ENCODE measurements at regions not wholly inside any gene's neighbourhood (a gene's known extent, or its start where the extent isn't known, plus 50 kb on each side); places are given as distances from the start of the nearest gene placed in this dataset.

DNA sequence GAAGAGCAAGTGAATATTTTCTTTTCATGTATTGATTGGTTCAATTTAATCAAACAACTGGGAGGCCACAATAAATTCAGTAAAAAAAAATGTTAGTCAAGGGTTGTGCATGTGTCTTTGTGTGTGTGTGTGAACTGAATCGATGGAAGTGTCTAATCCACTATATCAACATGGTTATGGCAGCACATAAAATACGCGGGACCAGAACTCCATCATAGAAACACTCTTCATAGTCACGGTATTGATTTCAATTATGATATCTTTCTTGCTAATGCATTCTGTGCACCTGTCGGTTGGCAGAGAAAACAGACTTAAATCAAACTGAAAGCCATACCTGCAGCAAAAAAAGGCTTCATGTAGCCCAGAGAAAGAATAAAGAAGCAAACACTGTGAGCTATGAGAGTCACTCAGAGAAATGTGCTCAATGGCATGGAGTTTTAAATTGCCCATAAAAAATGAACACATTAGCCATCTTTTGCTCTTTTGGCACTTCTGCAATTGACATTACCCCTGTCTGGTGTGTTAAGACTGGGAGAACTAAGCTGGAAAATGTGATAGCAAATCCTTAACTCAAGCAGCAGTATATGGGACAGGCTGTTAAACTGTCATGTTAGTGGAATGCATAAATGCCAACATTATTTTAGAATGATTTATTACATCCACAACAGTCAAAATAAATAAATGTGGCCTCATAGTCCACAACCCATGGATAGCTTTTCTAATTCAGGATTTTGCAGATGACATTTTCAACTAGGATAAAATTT lies 642.4 kb upstream of the C9orf72 start:
- no peak overlapping the region for H3K27ac ChIP-seq (ENCODE audit: insufficient read depth, low read depth, low read length, poor library complexity, severe bottlenecking)
- no peaks in the 10 kb centered on the region for H3K4me1 ChIP-seq (ENCODE audit: control insufficient read depth, insufficient read depth, low read length)
- 92 to 96% methylated on average over 4 to 5 of the region's 5 CpGs for WGBS, 2 experiments
- H3K27me3 ChIP-seq (ENCODE audit: control insufficient read depth, insufficient read depth, low read length, poor library complexity, severe bottlenecking) = no peaks in the 10 kb centered on the region
- H3K9me3 ChIP-seq (ENCODE audit: control insufficient read depth, low read length) = no peaks in the 10 kb centered on the region
- no peaks in the 10 kb centered on the region for H3K36me3 ChIP-seq (ENCODE audit: control insufficient read depth, insufficient read depth, low read length)
- H3K4me3 ChIP-seq (ENCODE audit: insufficient read depth, low read depth, low read length) = no peak overlapping the region

DNA sequence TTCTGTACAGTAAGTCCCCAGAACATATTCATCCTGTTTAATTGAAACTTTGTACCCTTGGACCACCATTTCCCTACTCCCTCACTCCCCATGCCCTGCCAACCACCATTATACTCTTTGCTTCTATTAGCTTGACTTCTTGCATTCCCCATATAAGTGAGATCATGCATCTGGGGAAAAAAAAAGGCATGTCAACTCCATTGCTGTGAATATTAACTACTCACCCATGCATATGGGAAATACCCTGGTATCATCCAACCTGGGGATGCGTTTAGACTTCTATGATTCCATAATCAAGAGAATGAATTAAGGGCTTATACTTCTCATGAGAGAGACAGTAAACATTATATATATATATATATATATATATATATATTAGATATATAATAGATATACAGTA lies 659.4 kb upstream of the C9orf72 start:
- H3K9me3 ChIP-seq (ENCODE audit: control insufficient read depth, low read length) = no peaks in the 10 kb centered on the region
- H3K27me3 ChIP-seq (ENCODE audit: control insufficient read depth, insufficient read depth, low read length, poor library complexity, severe bottlenecking) = no peaks in the 10 kb centered on the region
- WGBS, 2 experiments = no CpG with 5 or more reads among the region's 1 CpG
- H3K36me3 ChIP-seq (ENCODE audit: control insufficient read depth, insufficient read depth, low read length) = no peaks in the 10 kb centered on the region
- no peak overlapping the region for H3K4me3 ChIP-seq (ENCODE audit: insufficient read depth, low read depth, low read length)
- H3K27ac ChIP-seq (ENCODE audit: insufficient read depth, low read depth, low read length, poor library complexity, severe bottlenecking) = no peak overlapping the region
- H3K4me1 ChIP-seq (ENCODE audit: control insufficient read depth, insufficient read depth, low read length) = no peaks in the 10 kb centered on the region

DNA sequence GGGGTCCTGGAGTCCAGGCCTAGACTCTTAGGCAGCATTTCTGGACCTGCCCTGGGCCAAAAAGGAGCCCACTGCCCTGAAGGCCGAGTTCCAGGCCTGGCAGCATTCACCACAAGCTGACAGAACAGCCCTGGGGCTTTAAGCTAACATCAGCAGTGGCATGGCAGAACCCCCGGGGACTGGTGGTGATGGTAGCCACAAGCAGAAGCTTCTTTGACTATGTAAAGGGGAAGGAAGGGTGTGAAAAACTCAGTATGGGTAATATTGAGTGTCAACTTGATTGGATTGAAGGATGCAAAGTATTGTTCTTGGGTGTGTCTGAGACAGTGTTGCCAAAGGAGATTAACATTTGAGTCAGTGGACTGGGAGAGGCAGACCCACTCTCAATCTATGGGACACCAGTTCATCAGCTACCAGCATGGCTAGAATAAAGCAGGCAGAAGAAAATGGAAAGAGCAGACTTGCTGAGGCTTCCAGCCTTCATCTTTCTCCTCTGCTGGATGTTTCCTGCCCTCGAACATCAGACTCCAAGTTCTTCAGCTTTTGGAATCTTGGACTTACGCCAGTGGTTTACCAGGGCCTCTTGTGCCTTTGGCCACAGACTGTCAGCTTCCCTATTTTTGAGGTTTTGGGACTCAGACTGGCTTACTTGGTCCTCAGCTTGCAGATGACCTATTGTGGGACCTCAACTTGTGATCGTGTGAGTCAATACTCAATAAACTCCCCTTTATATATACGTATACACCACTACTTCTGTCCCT lies 661.0 kb upstream of the C9orf72 start:
- no peaks in the 10 kb centered on the region for H3K36me3 ChIP-seq (ENCODE audit: control insufficient read depth, insufficient read depth, low read length)
- H3K4me3 ChIP-seq (ENCODE audit: insufficient read depth, low read depth, low read length) = no peak overlapping the region
- H3K27ac ChIP-seq (ENCODE audit: insufficient read depth, low read depth, low read length, poor library complexity, severe bottlenecking) = no peak overlapping the region
- no peaks in the 10 kb centered on the region for H3K9me3 ChIP-seq (ENCODE audit: control insufficient read depth, low read length)
- no peaks in the 10 kb centered on the region for H3K4me1 ChIP-seq (ENCODE audit: control insufficient read depth, insufficient read depth, low read length)
- 90 to 92% methylated on average over 6 of the region's 6 CpGs for WGBS, 2 experiments
- H3K27me3 ChIP-seq (ENCODE audit: control insufficient read depth, insufficient read depth, low read length, poor library complexity, severe bottlenecking) = no peaks in the 10 kb centered on the region

DNA sequence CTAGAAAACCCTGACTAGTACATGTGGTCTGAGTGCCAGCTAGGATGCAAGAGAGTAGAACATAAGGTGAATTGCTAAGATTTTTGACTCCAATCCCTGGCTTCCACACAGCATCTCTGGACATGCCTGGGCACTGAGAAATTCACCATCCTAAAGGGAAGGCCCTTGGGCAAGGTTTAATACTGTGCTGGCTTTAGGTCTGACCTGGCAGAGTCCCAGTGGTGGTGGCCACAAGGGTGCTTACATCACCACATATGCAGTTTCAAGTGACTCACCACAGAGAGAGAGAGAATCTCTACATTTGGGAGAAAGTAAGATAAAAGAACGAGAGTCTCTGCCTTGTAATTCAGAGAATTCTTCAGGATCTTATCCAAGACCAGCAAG lies 661.6 kb upstream of the C9orf72 start:
- H3K4me3 ChIP-seq (ENCODE audit: insufficient read depth, low read depth, low read length) = no peak overlapping the region
- no peak overlapping the region for H3K27ac ChIP-seq (ENCODE audit: insufficient read depth, low read depth, low read length, poor library complexity, severe bottlenecking)
- no peaks in the 10 kb centered on the region for H3K9me3 ChIP-seq (ENCODE audit: control insufficient read depth, low read length)
- no peaks in the 10 kb centered on the region for H3K4me1 ChIP-seq (ENCODE audit: control insufficient read depth, insufficient read depth, low read length)
- H3K36me3 ChIP-seq (ENCODE audit: control insufficient read depth, insufficient read depth, low read length) = no peaks in the 10 kb centered on the region
- H3K27me3 ChIP-seq (ENCODE audit: control insufficient read depth, insufficient read depth, low read length, poor library complexity, severe bottlenecking) = no peaks in the 10 kb centered on the region
- 70 to 72% methylated on average over 1 of the region's 1 CpG for WGBS, 2 experiments

DNA sequence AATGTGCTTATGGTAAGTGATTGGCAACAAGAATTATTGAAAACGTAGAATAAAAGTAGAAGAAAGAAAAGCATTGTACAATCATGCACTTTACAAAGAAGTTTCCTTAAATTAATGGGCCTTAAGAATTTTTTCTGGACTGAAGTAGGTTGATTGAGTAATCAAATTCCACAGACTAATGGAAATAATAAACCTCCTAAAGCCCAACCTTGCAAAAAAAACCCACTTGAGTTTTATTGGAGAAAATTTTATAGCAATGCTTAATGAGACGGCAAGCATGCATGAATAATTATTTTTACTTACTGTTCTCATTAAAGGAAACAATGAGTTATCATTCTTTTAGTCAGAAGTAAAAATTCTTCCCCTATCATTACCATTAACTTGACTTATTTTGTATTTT lies 676.1 kb upstream of the C9orf72 start:
- Histone ChIP-seq H3K36me3 (ENCODE audit: control insufficient read depth, insufficient read depth, low read length) (no peaks in the 10 kb centered on the region), H3K4me3 (ENCODE audit: insufficient read depth, low read depth, low read length) (no peak overlapping the region), H3K4me1 (ENCODE audit: control insufficient read depth, insufficient read depth, low read length) (no peaks in the 10 kb centered on the region), H3K9me3 (ENCODE audit: control insufficient read depth, low read length) (no peaks in the 10 kb centered on the region), H3K27ac (ENCODE audit: insufficient read depth, low read depth, low read length, poor library complexity, severe bottlenecking) (no peak overlapping the region), H3K27me3 (ENCODE audit: control insufficient read depth, insufficient read depth, low read length, poor library complexity, severe bottlenecking) (no peaks in the 10 kb centered on the region)
- WGBS, 2 experiments = 67 to 100% methylated on average over 1 of the region's 2 CpGs

DNA sequence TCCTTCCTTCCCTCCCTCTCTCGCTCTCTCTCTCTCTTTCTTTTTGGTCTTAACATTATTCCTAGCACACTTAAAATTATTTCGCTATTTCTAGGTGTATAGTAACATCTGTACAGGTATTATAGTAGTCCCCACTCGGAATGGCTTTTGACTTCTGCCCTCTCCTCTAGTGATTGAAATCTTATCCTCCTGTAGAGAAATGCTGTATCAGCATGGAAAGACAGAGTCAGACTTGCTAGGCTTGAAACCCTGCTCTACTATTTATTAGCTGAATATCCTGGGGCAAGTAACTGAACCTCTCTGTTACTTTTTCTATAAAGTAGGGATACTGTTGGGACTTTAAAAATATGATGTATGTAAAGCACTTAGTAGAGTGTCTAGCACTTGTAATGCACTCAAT lies 681.9 kb upstream of the C9orf72 start:
- Histone ChIP-seq H3K9me3 (ENCODE audit: control insufficient read depth, low read length) (no peaks in the 10 kb centered on the region), H3K4me3 (ENCODE audit: insufficient read depth, low read depth, low read length) (no peak overlapping the region), H3K4me1 (ENCODE audit: control insufficient read depth, insufficient read depth, low read length) (no peaks in the 10 kb centered on the region), H3K27ac (ENCODE audit: insufficient read depth, low read depth, low read length, poor library complexity, severe bottlenecking) (no peak overlapping the region), H3K27me3 (ENCODE audit: control insufficient read depth, insufficient read depth, low read length, poor library complexity, severe bottlenecking) (no peaks in the 10 kb centered on the region), H3K36me3 (ENCODE audit: control insufficient read depth, insufficient read depth, low read length) (no peaks in the 10 kb centered on the region)
- WGBS, 2 experiments = 81 to 97% methylated on average over 2 to 3 of the region's 3 CpGs

DNA sequence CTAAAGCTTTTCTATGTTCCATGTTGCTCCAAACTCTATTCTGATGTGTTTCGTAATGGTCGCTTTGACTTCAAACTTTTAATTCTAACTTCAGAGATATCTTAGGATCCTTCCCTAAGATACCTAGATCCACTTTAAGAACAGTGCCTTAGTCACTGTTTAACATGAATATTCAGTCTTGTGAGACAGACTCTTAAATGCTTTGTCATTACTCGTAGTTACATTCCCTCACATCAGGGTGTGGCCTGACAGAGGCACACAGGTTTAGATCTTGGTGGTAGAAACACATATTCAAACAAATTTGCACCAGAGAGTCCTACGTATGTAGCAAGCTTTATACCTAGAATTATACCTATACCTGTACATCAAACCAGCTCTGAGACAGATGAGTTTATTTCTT lies 687.0 kb upstream of the C9orf72 start:
- Histone ChIP-seq H3K27me3 (ENCODE audit: control insufficient read depth, insufficient read depth, low read length, poor library complexity, severe bottlenecking) (no peaks in the 10 kb centered on the region), H3K27ac (ENCODE audit: insufficient read depth, low read depth, low read length, poor library complexity, severe bottlenecking) (no peak overlapping the region), H3K4me3 (ENCODE audit: insufficient read depth, low read depth, low read length) (no peak overlapping the region), H3K4me1 (ENCODE audit: control insufficient read depth, insufficient read depth, low read length) (no peaks in the 10 kb centered on the region), H3K36me3 (ENCODE audit: control insufficient read depth, insufficient read depth, low read length) (no peaks in the 10 kb centered on the region), H3K9me3 (ENCODE audit: control insufficient read depth, low read length) (no peaks in the 10 kb centered on the region)
- 95 to 98% methylated on average over 4 of the region's 4 CpGs for WGBS, 2 experiments

DNA sequence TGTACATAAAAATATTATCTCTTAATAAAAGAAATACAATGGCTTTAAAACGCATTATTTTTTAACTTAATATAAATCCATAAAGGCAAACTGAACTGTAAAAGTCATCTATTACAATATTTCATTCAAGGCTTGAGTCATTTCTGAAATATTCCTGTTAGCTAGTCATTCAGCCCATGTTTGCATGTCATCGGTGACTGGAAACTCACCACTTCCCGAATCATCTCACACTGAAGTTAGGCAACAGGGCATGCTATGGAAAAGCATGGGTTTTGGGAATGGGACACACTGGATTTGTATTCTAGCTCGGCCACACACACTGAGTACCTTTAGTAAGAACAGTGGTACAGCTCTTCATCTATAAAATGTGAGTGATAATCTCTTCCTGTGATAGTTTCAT lies 691.1 kb upstream of the C9orf72 start:
- no peaks in the 10 kb centered on the region for H3K4me1 ChIP-seq (ENCODE audit: control insufficient read depth, insufficient read depth, low read length)
- no peaks in the 10 kb centered on the region for H3K36me3 ChIP-seq (ENCODE audit: control insufficient read depth, insufficient read depth, low read length)
- WGBS, 2 experiments = 95 to 97% methylated on average over 4 of the region's 4 CpGs
- no peaks in the 10 kb centered on the region for H3K27me3 ChIP-seq (ENCODE audit: control insufficient read depth, insufficient read depth, low read length, poor library complexity, severe bottlenecking)
- H3K9me3 ChIP-seq (ENCODE audit: control insufficient read depth, low read length) = no peaks in the 10 kb centered on the region
- H3K27ac ChIP-seq (ENCODE audit: insufficient read depth, low read depth, low read length, poor library complexity, severe bottlenecking) = no peak overlapping the region
- no peak overlapping the region for H3K4me3 ChIP-seq (ENCODE audit: insufficient read depth, low read depth, low read length)

DNA sequence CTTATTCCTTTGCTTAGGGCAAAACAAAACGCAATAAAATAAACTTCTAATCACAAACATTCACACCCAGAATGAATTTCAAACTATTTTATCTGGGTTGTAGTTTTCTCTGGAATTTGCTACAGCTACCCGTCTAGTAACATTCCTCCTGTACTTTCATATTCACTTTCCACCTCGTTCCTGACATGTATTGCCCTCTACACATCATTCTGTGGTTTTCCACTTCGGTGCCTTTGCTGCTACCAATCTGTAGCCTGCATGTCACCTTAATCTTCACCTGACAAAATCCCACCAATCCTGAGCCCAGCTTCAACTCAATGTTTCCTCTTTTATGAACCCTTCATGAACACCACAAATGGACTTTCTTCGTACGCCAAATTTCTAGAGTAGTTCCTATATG lies 694.1 kb upstream of the C9orf72 start:
- 90% methylated on average over 6 of the region's 6 CpGs for WGBS, 2 experiments

DNA sequence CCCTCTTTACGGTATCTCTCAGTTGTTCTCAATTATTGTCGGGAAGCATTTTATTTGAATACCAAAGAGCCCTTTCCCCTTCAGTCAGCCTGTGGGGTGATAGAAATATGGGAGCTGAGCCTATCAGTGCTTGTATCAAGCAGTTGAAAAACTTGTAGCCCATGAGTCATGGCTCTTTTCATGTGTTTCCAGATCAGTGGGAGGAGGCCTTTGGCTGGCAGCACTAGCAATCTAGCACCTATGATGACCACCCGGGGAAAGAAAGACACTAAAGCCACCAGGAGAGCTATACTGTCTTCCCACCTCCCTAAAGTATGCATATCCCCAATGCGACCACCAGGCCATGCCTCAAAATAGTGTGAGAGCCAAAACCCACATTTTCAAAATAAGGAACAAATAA lies 696.9 kb upstream of the C9orf72 start:
- no peaks in the 10 kb centered on the region for H3K4me1 ChIP-seq (ENCODE audit: control insufficient read depth, insufficient read depth, low read length)
- no peak overlapping the region for H3K4me3 ChIP-seq (ENCODE audit: insufficient read depth, low read depth, low read length)
- no peaks in the 10 kb centered on the region for H3K36me3 ChIP-seq (ENCODE audit: control insufficient read depth, insufficient read depth, low read length)
- H3K27me3 ChIP-seq (ENCODE audit: control insufficient read depth, insufficient read depth, low read length, poor library complexity, severe bottlenecking) = no peaks in the 10 kb centered on the region
- WGBS, 2 experiments = 80 to 92% methylated on average over 4 of the region's 4 CpGs
- H3K27ac ChIP-seq (ENCODE audit: insufficient read depth, low read depth, low read length, poor library complexity, severe bottlenecking) = no peak overlapping the region
- H3K9me3 ChIP-seq (ENCODE audit: control insufficient read depth, low read length) = no peaks in the 10 kb centered on the region

More for the DNA sequence above, 694.1 kb upstream of the C9orf72 start:
- H3K27me3 ChIP-seq (ENCODE audit: control insufficient read depth, insufficient read depth, low read length, poor library complexity, severe bottlenecking) = no peaks in the 10 kb centered on the region
- H3K4me1 ChIP-seq (ENCODE audit: control insufficient read depth, insufficient read depth, low read length) = no peaks in the 10 kb centered on the region
- H3K27ac ChIP-seq (ENCODE audit: insufficient read depth, low read depth, low read length, poor library complexity, severe bottlenecking) = no peak overlapping the region
- H3K9me3 ChIP-seq (ENCODE audit: control insufficient read depth, low read length) = no peaks in the 10 kb centered on the region
- H3K36me3 ChIP-seq (ENCODE audit: control insufficient read depth, insufficient read depth, low read length) = no peaks in the 10 kb centered on the region
- H3K4me3 ChIP-seq (ENCODE audit: insufficient read depth, low read depth, low read length) = no peak overlapping the region

Data from ectodermal cell (in vitro differentiated cells).